Endothelial cell of umbilical vein (primary cell): ENCODE measurements at regions not wholly inside any gene's neighbourhood (a gene's known extent, or its start where the extent isn't known, plus 50 kb on each side); places are given as distances from the start of the nearest gene placed in this dataset.
"Not testable (repeated sequence)": the region's sequence is repeated elsewhere in the genome, so short reads cannot be mapped to it uniquely, and the experiment has no call there.

ENCODE experiments used
- BruUV-seq: library from RNA; stranded (reverse); fragments of 400-500 nt; replicated peaks from 2 replicates; lab custom pipeline; 2021; lab: Mats Ljungman, UMichigan
- CTCF ChIA-PET: fragments of 300-600, 350-600 bp; sonication (Branson Sonifier 250); formaldehyde crosslinking; loops from one replicate; lab custom pipeline; 2021; ENCODE audit warnings: antibody characterized with exemption, inconsistent platforms; lab: Charles Lee
- POLR2A ChIA-PET: fragments of 300-600, 350-600 bp; sonication (Branson Sonifier 250); formaldehyde crosslinking; loops from one replicate; lab custom pipeline; 2021; ENCODE audit warnings: antibody characterized with exemption, inconsistent platforms; lab: Charles Lee
- DNase-seq: peaks from one replicate; pipeline ENCODE4 v3.0.0-alpha.2; 2011; ENCODE audit warnings: low read depth, low spot score
- FAIRE-seq: peaks from 2 replicates; lab custom pipeline; 2011; peaks lifted over from hg19 to GRCh38; lab: Jason Lieb, UNC
- H2AFZ ChIP-seq: 2 replicates; pipeline ENCODE4 v1.6.0; 2012; ENCODE audit warnings: low read depth, low read length, control low read depth, inconsistent platforms
- H3K27ac ChIP-seq: 2 replicates; pipeline ENCODE4 v1.5.1; 2011; ENCODE audit warnings: low read depth, mild to moderate bottlenecking, control low read depth, low read length, moderate library complexity; ENCODE audit not compliant: insufficient read depth
- H3K27me3 ChIP-seq, 2 experiments: 2 replicates each; pipeline versions ENCODE4 v1.6.0 to v1.6.1; 2011; ENCODE audit warnings: low read length in 2 of 2, mixed read lengths in 1 of 2; ENCODE audit not compliant: control insufficient read depth in 2 of 2, insufficient read depth in 2 of 2
- H3K36me3 ChIP-seq, 2 experiments: 2 replicates in 1 of 2; 3 replicates in 1 of 2; pipeline ENCODE4 v1.5.1; 2011; ENCODE audit warnings: low read length in 2 of 2, mild to moderate bottlenecking in 1 of 2, moderate library complexity in 1 of 2; ENCODE audit not compliant: control insufficient read depth in 2 of 2, insufficient read depth in 2 of 2; ENCODE audit errors: extremely low read depth in 1 of 2
- H3K4me1 ChIP-seq: 3 replicates; pipeline ENCODE4 v1.5.1; 2011; ENCODE audit warnings: mild to moderate bottlenecking, low read length; ENCODE audit not compliant: control insufficient read depth, insufficient read depth; ENCODE audit errors: extremely low read depth
- H3K4me2 ChIP-seq: 2 replicates; pipeline ENCODE4 v1.6.1; 2011; ENCODE audit warnings: low read length, control low read depth, mixed read lengths; ENCODE audit not compliant: insufficient read depth
- H3K4me3 ChIP-seq, 3 experiments: fragments of 200-600 bp in 1 of 3; sonication (generic), shearing (Covaris generic) in 1 of 3; replicated peaks in 1 of 3; 2 replicates each; pipeline ENCODE4 v1.5.1; 2011 to 2016; ENCODE audit warnings: control low read depth in 3 of 3, low read length in 3 of 3, mild to moderate bottlenecking in 2 of 3, inconsistent platforms in 1 of 3, low read depth in 1 of 3, moderate library complexity in 1 of 3; ENCODE audit not compliant: insufficient read depth in 1 of 3
- H3K79me2 ChIP-seq: 2 replicates; pipeline ENCODE4 v1.6.0; 2012; ENCODE audit warnings: low read length, inconsistent platforms; ENCODE audit not compliant: control insufficient read depth, insufficient read depth
- H3K9ac ChIP-seq: replicated peaks from 2 replicates; pipeline ENCODE3; 2011; ENCODE audit warnings: low read length, control low read depth; ENCODE audit not compliant: insufficient read depth; ENCODE audit errors: extremely low read depth
- H3K9me1 ChIP-seq: replicated peaks from 3 replicates; pipeline ENCODE4 v1.6.0; 2011; ENCODE audit warnings: mild to moderate bottlenecking, low read length; ENCODE audit not compliant: control insufficient read depth, insufficient read depth; ENCODE audit errors: extremely low read depth
- H3K9me3 ChIP-seq: replicated peaks from 2 replicates; pipeline ENCODE4 v1.5.1; 2012; ENCODE audit warnings: low read length, inconsistent platforms; ENCODE audit not compliant: control insufficient read depth, insufficient read depth
- H4K20me1 ChIP-seq: replicated peaks from 2 replicates; pipeline ENCODE3; 2011; ENCODE audit warnings: mild to moderate bottlenecking, low read length; ENCODE audit not compliant: control insufficient read depth, insufficient read depth; ENCODE audit errors: extremely low read depth
- EZH2 ChIP-seq: IDR thresholded peaks from 2 replicates; pipeline ENCODE4 v1.6.1; 2012; ENCODE audit warnings: borderline replicate concordance, low read depth, mild to moderate bottlenecking, moderate library complexity, low read length, inconsistent platforms; ENCODE audit not compliant: severe bottlenecking
- FOS ChIP-seq: IDR thresholded peaks from 2 replicates; pipeline ENCODE4 v1.6.1; 2011; ENCODE audit warnings: mild to moderate bottlenecking, low read length, moderate library complexity, borderline replicate concordance; ENCODE audit not compliant: insufficient read depth
- GATA2 ChIP-seq: IDR thresholded peaks from 2 replicates; pipeline ENCODE4 v1.7.0; 2011; ENCODE audit warnings: low read depth, mild to moderate bottlenecking, moderate library complexity, mixed read lengths, low read length; ENCODE audit not compliant: insufficient read length, insufficient read depth
- JUN ChIP-seq: IDR thresholded peaks from 2 replicates; pipeline ENCODE4 v1.6.1; 2011; ENCODE audit warnings: borderline replicate concordance, low read depth; ENCODE audit not compliant: insufficient read length, insufficient read depth
- MYC ChIP-seq: IDR thresholded peaks from one replicate; pipeline ENCODE4 v1.6.1; 2011; ENCODE audit warnings: mild to moderate bottlenecking, low read depth, low read length
- POLR2A ChIP-seq: IDR thresholded peaks from 2 replicates; pipeline ENCODE4 v1.6.1; 2012; ENCODE audit warnings: low read depth, mild to moderate bottlenecking, control low read depth, low read length
- POLR2AphosphoS5 ChIP-seq: IDR thresholded peaks from 2 replicates; pipeline ENCODE4 v1.6.1; 2012; ENCODE audit warnings: low read depth, mild to moderate bottlenecking, control low read depth, low read length, moderate library complexity; ENCODE audit not compliant: insufficient read depth
- dilution Hi-C: fragments of 300-500 bp; cut with MboI; formaldehyde crosslinking; loops from one replicate; pipeline ENCODE4 v1.15.0; 2019; ENCODE audit warnings: low sequenced_read_pairs; ENCODE audit not compliant: extremely low pct_ligation_motif_present
- intact Hi-C: fragments of 100-400 bp; cut with micrococcal nuclease; formaldehyde crosslinking; loops from one replicate; pipeline ENCODE4 v1.10.0; 2022
- TF ChIP-seq, protein P1 (sequence below), 2 donors: IDR thresholded peaks; 1 replicate in 1 of 2; 2 replicates in 1 of 2; pipeline ENCODE4 v1.5.1; 2011; ENCODE audit warnings: low read length in 2 of 2, mild to moderate bottlenecking in 2 of 2, moderate library complexity in 2 of 2, control low read depth in 1 of 2, inconsistent platforms in 1 of 2, low read depth in 1 of 2; ENCODE audit not compliant: insufficient read depth in 1 of 2; ENCODE audit errors: extremely low read depth in 1 of 2
- TF ChIP-seq, protein P2 (sequence below): IDR thresholded peaks from 2 replicates; pipeline ENCODE4 v1.6.1; 2011; ENCODE audit not compliant: insufficient read depth, insufficient read length

DNA sequence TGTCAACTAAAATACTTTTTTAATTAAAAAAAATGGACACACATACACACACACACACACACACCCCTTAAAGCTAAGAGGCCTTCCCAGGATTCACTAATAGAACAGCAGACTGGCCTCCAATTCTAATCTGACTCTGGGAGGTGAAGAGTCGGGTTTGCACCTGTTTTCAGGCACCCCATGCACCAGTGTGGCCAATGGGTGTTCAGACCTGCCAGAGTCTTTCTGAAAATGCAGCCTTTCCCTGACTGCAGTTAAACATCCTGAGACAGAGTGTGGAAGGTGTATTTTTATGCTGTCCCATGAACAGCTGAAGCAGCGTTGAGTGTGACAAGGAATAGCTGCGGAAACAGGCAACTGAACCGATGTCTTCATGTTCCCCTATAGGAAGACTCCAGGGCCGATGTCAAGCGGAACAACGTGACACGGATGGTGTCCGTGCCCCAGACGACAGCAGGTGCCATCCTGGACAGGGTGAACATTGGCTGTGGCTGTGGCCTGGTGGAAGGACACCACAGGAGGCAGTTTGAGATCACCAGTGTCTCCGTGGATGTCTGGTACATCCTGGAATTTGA, 74.6 kb upstream of the LYZL2 start:
- intact Hi-C loops: no loop called here
- Histone ChIP-seq H3K4me1 (no peaks in the 10 kb centered on the region), H3K9me1 (no peaks in the 10 kb centered on the region), H3K27ac (no peak overlapping the region), H2AFZ (no peak overlapping the region), H3K9me3 (no peaks in the 10 kb centered on the region), H4K20me1 (no peaks in the 10 kb centered on the region), H3K27me3 (peaks cover 4 to 18% of the 10 kb centered on the region in 2 experiments), H3K79me2 (no peaks in the 10 kb centered on the region), H3K9ac (no peak overlapping the region), H3K4me3 (no peak overlapping the region), H3K36me3 (no peaks in the 10 kb centered on the region), H3K4me2 (no peak overlapping the region)
- ChIA-PET POLR2A (no interaction called here), CTCF (interaction anchor here (0.8 to 1.8 kb wide), 2 partner anchors 16 to 33 kb away, joined by 4 to 7 read pairs; no protein-coding TSS in a partner anchor)
- dilution Hi-C loops: no loop called here
- DNase-seq (no peak), FAIRE-seq (no peak)
- BruUV-seq: no TSS peak
- no peak for TF ChIP-seq JUN
- no peak for TF ChIP-seq POLR2AphosphoS5
- TF ChIP-seq GATA2: no peak
- TF ChIP-seq FOS: no peak
- TF ChIP-seq, protein P1, sequence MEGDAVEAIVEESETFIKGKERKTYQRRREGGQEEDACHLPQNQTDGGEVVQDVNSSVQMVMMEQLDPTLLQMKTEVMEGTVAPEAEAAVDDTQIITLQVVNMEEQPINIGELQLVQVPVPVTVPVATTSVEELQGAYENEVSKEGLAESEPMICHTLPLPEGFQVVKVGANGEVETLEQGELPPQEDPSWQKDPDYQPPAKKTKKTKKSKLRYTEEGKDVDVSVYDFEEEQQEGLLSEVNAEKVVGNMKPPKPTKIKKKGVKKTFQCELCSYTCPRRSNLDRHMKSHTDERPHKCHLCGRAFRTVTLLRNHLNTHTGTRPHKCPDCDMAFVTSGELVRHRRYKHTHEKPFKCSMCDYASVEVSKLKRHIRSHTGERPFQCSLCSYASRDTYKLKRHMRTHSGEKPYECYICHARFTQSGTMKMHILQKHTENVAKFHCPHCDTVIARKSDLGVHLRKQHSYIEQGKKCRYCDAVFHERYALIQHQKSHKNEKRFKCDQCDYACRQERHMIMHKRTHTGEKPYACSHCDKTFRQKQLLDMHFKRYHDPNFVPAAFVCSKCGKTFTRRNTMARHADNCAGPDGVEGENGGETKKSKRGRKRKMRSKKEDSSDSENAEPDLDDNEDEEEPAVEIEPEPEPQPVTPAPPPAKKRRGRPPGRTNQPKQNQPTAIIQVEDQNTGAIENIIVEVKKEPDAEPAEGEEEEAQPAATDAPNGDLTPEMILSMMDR (IDR thresholded peaks at IDR 0.05; ENCODE audit: extremely low read depth in 1 of 2, insufficient read depth in 1 of 2, low read depth in 1 of 2, low read length in 2 of 2): no peak
- no peak for TF ChIP-seq MYC
- TF ChIP-seq, protein P2, sequence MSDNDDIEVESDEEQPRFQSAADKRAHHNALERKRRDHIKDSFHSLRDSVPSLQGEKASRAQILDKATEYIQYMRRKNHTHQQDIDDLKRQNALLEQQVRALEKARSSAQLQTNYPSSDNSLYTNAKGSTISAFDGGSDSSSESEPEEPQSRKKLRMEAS: no peak
- no peak for TF ChIP-seq EZH2
- TF ChIP-seq POLR2A: no peak

DNA sequence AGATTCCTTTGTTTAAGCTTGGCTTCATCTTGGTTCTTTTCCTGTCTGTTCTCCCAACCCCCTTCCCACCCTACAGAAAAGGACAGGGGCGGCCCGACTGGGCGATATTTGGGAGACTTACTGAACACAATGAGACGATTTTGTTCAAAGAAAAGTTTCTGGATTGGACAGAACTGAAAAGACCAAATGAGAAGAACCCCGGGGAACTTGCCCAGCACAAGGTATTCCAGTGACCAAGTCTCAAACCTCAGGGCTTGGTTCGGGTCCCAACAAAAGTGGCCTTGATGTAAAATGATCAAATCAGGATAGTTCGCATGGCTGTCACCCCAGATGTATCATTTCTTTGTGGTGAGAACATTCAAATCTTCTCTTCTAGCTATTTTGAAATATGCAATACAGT, 73.9 kb upstream of the LYZL2 start:
- H3K9me3 ChIP-seq, H3K4me2 ChIP-seq, H3K36me3 ChIP-seq, H3K9ac ChIP-seq, BruUV-seq, H3K27ac ChIP-seq, H3K4me1 ChIP-seq, H4K20me1 ChIP-seq, dilution Hi-C loops, H2AFZ ChIP-seq, H3K4me3 ChIP-seq, DNase-seq, FAIRE-seq, POLR2A ChIA-PET, intact Hi-C loops, H3K9me1 ChIP-seq, H3K79me2 ChIP-seq: not testable (repeated sequence)
- CTCF ChIA-PET: interaction anchor here (0.8 to 1.8 kb wide), 2 partner anchors 16 to 33 kb away, joined by 4 to 7 read pairs; no protein-coding TSS in a partner anchor
- peaks cover 4 to 18% of the 10 kb centered on the region in 2 experiments for H3K27me3 ChIP-seq
